H1 (cell line): ENCODE measurements at regions not wholly inside any gene's neighbourhood (a gene's known extent, or its start where the extent isn't known, plus 50 kb on each side); places are given as distances from the start of the nearest gene placed in this dataset.

Experiments
- CTCF ChIA-PET: fragments of 300-600 bp; sonication (Branson Sonifier 250); formaldehyde crosslinking; loops from one replicate; lab custom pipeline; 2021; ENCODE audit not compliant: partially characterized antibody; lab: Charles Lee
- POLR2A ChIA-PET: fragments of 300-600 bp; sonication (Branson Sonifier 250); formaldehyde crosslinking; loops from one replicate; lab custom pipeline; 2021; ENCODE audit warnings: inconsistent platforms; ENCODE audit not compliant: partially characterized antibody; lab: Charles Lee
- DNase-seq, 2 experiments: peaks; one replicate each; pipeline versions ENCODE4 v3.0.0 to v3.0.0-alpha.2; 2010 to 2022; ENCODE audit warnings: low spot score in 2 of 2, low read depth in 1 of 2, mixed read lengths in 1 of 2
- FAIRE-seq: peaks from 2 replicates; lab custom pipeline; 2011; peaks lifted over from hg19 to GRCh38; lab: Jason Lieb, UNC
- H2AFZ ChIP-seq: 2 replicates; pipeline ENCODE4 v1.8.1; 2012; ENCODE audit warnings: low read length, inconsistent platforms
- H2AK5ac ChIP-seq: 2 replicates; pipeline ENCODE4 v1.6.1; 2013; ENCODE audit warnings: low read depth, low read length
- H2BK120ac ChIP-seq: replicated peaks from 2 replicates; pipeline ENCODE3; 2013; ENCODE audit warnings: low read depth, low read length, inconsistent platforms
- H2BK12ac ChIP-seq: 2 replicates; pipeline ENCODE4 v1.6.1; 2013; ENCODE audit warnings: low read depth, low read length
- H2BK15ac ChIP-seq: 2 replicates; pipeline ENCODE4 v1.6.1; 2013; ENCODE audit warnings: low read length
- H2BK20ac ChIP-seq: 2 replicates; pipeline ENCODE4 v1.6.1; 2013; ENCODE audit warnings: low read length
- H2BK5ac ChIP-seq: 2 replicates; pipeline ENCODE4 v1.6.1; 2013; ENCODE audit warnings: low read depth, low read length
- H3K14ac ChIP-seq: 2 replicates; pipeline ENCODE4 v1.6.1; 2013; ENCODE audit warnings: inconsistent platforms; ENCODE audit not compliant: insufficient read length
- H3K18ac ChIP-seq: 2 replicates; pipeline ENCODE4 v1.6.1; 2013; ENCODE audit warnings: low read length; ENCODE audit errors: extremely low read depth
- H3K23ac ChIP-seq: 2 replicates; pipeline ENCODE4 v1.6.1; 2013; ENCODE audit warnings: inconsistent platforms; ENCODE audit not compliant: insufficient read length
- H3K23me2 ChIP-seq: 2 replicates; pipeline ENCODE4 v1.6.1; 2013; ENCODE audit warnings: low read depth, low read length
- H3K27ac ChIP-seq: 2 replicates; pipeline ENCODE4 v1.6.1; 2011; ENCODE audit warnings: low read depth, low read length, inconsistent platforms
- H3K27me3 ChIP-seq, 4 experiments: replicated peaks in 1 of 4; 1 replicate in 1 of 4; 2 replicates in 3 of 4; pipeline versions ENCODE4 v1.6.1 to v1.8.1; 2011 to 2013; ENCODE audit warnings: low read length in 3 of 4, mild to moderate bottlenecking in 3 of 4, inconsistent platforms in 2 of 4, mixed read lengths in 2 of 4, moderate library complexity in 1 of 4; ENCODE audit not compliant: control insufficient read depth in 3 of 4, insufficient read depth in 3 of 4; ENCODE audit errors: extremely low read depth in 1 of 4
- H3K36me3 ChIP-seq, 4 experiments: 2 replicates each; pipeline versions ENCODE4 v1.6.1 to v1.8.1; 2011 to 2013; ENCODE audit warnings: mild to moderate bottlenecking in 4 of 4, low read length in 3 of 4, moderate library complexity in 2 of 4, control low read depth in 1 of 4, inconsistent platforms in 1 of 4; ENCODE audit not compliant: insufficient read depth in 4 of 4, control insufficient read depth in 2 of 4
- H3K4ac ChIP-seq: replicated peaks from 2 replicates; pipeline ENCODE3; 2013; ENCODE audit warnings: low read length, low read depth, mixed read lengths, inconsistent platforms; ENCODE audit not compliant: insufficient read length
- H3K4me1 ChIP-seq, 4 experiments: replicated peaks in 1 of 4; 1 replicate in 1 of 4; 2 replicates in 3 of 4; pipeline versions ENCODE4 v1.6.1 to v1.8.1; 2011 to 2013; ENCODE audit warnings: low read length in 3 of 4, inconsistent platforms in 2 of 4, mixed read lengths in 1 of 4; ENCODE audit not compliant: insufficient read depth in 4 of 4, control insufficient read depth in 3 of 4
- H3K4me2 ChIP-seq, 2 experiments: 2 replicates each; pipeline versions ENCODE4 v1.6.1 to v1.8.1; 2011 to 2013; ENCODE audit warnings: low read depth in 2 of 2, low read length in 2 of 2, control low read depth in 1 of 2, inconsistent platforms in 1 of 2, mild to moderate bottlenecking in 1 of 2; ENCODE audit not compliant: insufficient read depth in 1 of 2
- H3K4me3 ChIP-seq, 4 experiments: fragments of 200-600, 300-600 bp in 1 of 4; sonication (generic), shearing (Covaris generic), sonication (Bioruptor Twin) in 1 of 4; 2 replicates each; pipeline versions ENCODE4 v1.5.1 to v1.8.1; 2011 to 2016; ENCODE audit warnings: low read length in 4 of 4, low read depth in 3 of 4, control low read depth in 2 of 4, inconsistent platforms in 2 of 4, mild to moderate bottlenecking in 2 of 4, mixed read lengths in 1 of 4, moderate library complexity in 1 of 4; ENCODE audit not compliant: insufficient read depth in 2 of 4; ENCODE audit errors: extremely low read depth in 1 of 4
- H3K56ac ChIP-seq: replicated peaks from 2 replicates; pipeline ENCODE3; 2013; ENCODE audit warnings: low read depth, mild to moderate bottlenecking, mixed read lengths, low read length, inconsistent platforms; ENCODE audit not compliant: insufficient read length
- H3K79me1 ChIP-seq: 2 replicates; pipeline ENCODE4 v1.6.1; 2013; ENCODE audit warnings: low read depth, low read length, control low read depth
- H3K79me2 ChIP-seq, 2 experiments: 2 replicates each; pipeline versions ENCODE4 v1.6.1 to v1.8.1; 2012 to 2013; ENCODE audit warnings: low read length in 2 of 2, mild to moderate bottlenecking in 2 of 2, inconsistent platforms in 1 of 2; ENCODE audit not compliant: insufficient read depth in 2 of 2, control insufficient read depth in 1 of 2
- H3K9ac ChIP-seq, 4 experiments: replicated peaks in 1 of 4; 1 replicate in 1 of 4; 2 replicates in 3 of 4; pipeline versions ENCODE4 v1.6.1 to v1.8.1; 2011 to 2013; ENCODE audit warnings: low read depth in 3 of 4, low read length in 3 of 4, control low read depth in 2 of 4, mild to moderate bottlenecking in 2 of 4, moderate library complexity in 2 of 4, inconsistent platforms in 1 of 4; ENCODE audit errors: extremely low read depth in 1 of 4
- H3K9me3 ChIP-seq, 2 experiments: 2 replicates each; pipeline versions ENCODE4 v1.6.1 to v1.8.1; 2012 to 2013; ENCODE audit warnings: mild to moderate bottlenecking in 2 of 2, moderate library complexity in 2 of 2, control low read depth in 1 of 2, inconsistent platforms in 1 of 2, low read depth in 1 of 2, low read length in 1 of 2, mixed read lengths in 1 of 2; ENCODE audit not compliant: insufficient read depth in 2 of 2
- H4K20me1 ChIP-seq, 2 experiments: replicated peaks in 1 of 2; 2 replicates each; pipeline versions ENCODE3 to v1.8.1; 2011 to 2013; ENCODE audit warnings: inconsistent platforms in 2 of 2, low read length in 2 of 2, mild to moderate bottlenecking in 1 of 2; ENCODE audit not compliant: insufficient read depth in 2 of 2, control insufficient read depth in 1 of 2
- H4K5ac ChIP-seq: 2 replicates; pipeline ENCODE4 v1.6.1; 2013; ENCODE audit warnings: low read length, low read depth, mixed read lengths, inconsistent platforms; ENCODE audit not compliant: insufficient read length
- H4K8ac ChIP-seq: 2 replicates; pipeline ENCODE4 v1.8.0; 2013; ENCODE audit warnings: mild to moderate bottlenecking, moderate library complexity, low read length, inconsistent platforms; ENCODE audit not compliant: insufficient read depth; ENCODE audit errors: extremely low read depth
- H4K91ac ChIP-seq: replicated peaks from 2 replicates; pipeline ENCODE3; 2013; ENCODE audit warnings: low read length, mixed read lengths, inconsistent platforms; ENCODE audit not compliant: insufficient read length
- ASH2L ChIP-seq: fragments of 200-600, 300-600 bp; sonication (generic); IDR thresholded peaks from one replicate; pipeline ENCODE4 v1.7.1; 2017; ENCODE audit warnings: low read length
- EP300 ChIP-seq, 2 experiments: IDR thresholded peaks; 1 replicate in 1 of 2; 2 replicates in 1 of 2; pipeline ENCODE4 v1.6.1; 2011 to 2012; ENCODE audit warnings: low read depth in 2 of 2, low read length in 2 of 2, mild to moderate bottlenecking in 2 of 2, borderline replicate concordance in 1 of 2, inconsistent platforms in 1 of 2, moderate library complexity in 1 of 2
- EZH2 ChIP-seq: fragments of 200-600 bp; sonication (generic); IDR thresholded peaks from 2 replicates; pipeline ENCODE4 v1.7.1; 2012; ENCODE audit warnings: low read depth, mild to moderate bottlenecking, moderate library complexity, low read length, inconsistent platforms; ENCODE audit not compliant: severe bottlenecking
- HDAC2 ChIP-seq, 2 experiments: fragments of 300-600 bp in 1 of 2; sonication (generic) in 1 of 2; IDR thresholded peaks; 2 replicates each; pipeline ENCODE4 v1.6.1; 2011 to 2012; ENCODE audit warnings: low read depth in 2 of 2, low read length in 2 of 2, mild to moderate bottlenecking in 2 of 2, moderate library complexity in 2 of 2, borderline replicate concordance in 1 of 2, inconsistent platforms in 1 of 2
- HDAC6 ChIP-seq: IDR thresholded peaks from one replicate; pipeline ENCODE4 v1.7.1; 2012; ENCODE audit warnings: low read depth, mild to moderate bottlenecking, inconsistent platforms, low read length, moderate library complexity
- JUND ChIP-seq: IDR thresholded peaks from 2 replicates; pipeline ENCODE4 v1.6.1; 2011; ENCODE audit warnings: mild to moderate bottlenecking, improper control_type of control experiment, low read length
- MAX ChIP-seq: IDR thresholded peaks from 2 replicates; pipeline ENCODE4 v1.6.1; 2012; ENCODE audit warnings: inconsistent platforms
- NANOG ChIP-seq: IDR thresholded peaks from 2 replicates; pipeline ENCODE4 v1.6.1; 2011; ENCODE audit warnings: low read length, low read depth, mild to moderate bottlenecking, inconsistent platforms; ENCODE audit not compliant: insufficient read depth, poor library complexity, severe bottlenecking
- RNF2 ChIP-seq: fragments of 200-900, 300-1000 bp; sonication (generic); IDR thresholded peaks from 2 replicates; pipeline ENCODE4 v1.7.1; 2016; ENCODE audit warnings: borderline replicate concordance, low read depth, mild to moderate bottlenecking, antibody characterized with exemption, low read length; ENCODE audit not compliant: poor library complexity, severe bottlenecking; ENCODE audit errors: missing control alignments
- SP4 ChIP-seq: IDR thresholded peaks from 2 replicates; pipeline ENCODE4 v1.6.1; 2012; ENCODE audit warnings: low read length, inconsistent platforms
- ZNF274 ChIP-seq: IDR thresholded peaks from 2 replicates; pipeline ENCODE4 v1.7.0; 2012; ENCODE audit warnings: low read length, borderline replicate concordance; ENCODE audit errors: extremely low read depth
- whole genome bisulfite sequencing, 2 experiments: shearing (Covaris generic) in 1 of 2; methylation state at CpG; one replicate each; pipeline versions ENCODE4 v1.1.6 to v1.1.7; 2013 to 2015; ENCODE audit warnings: low lambda C conversion rate in 2 of 2, mixed read lengths in 2 of 2, inconsistent platforms in 1 of 2, low coverage in 1 of 2, missing lambda C conversion rate in 1 of 2; ENCODE audit not compliant: insufficient replicate concordance in 2 of 2, insufficient coverage in 1 of 2, insufficient read length in 1 of 2; ENCODE audit errors: extremely low coverage in 1 of 2, missing lambda C conversion rate in 1 of 2; 5-methylcytosine and 5-hydroxymethylcytosine counted together

- no peak overlapping the region for H2BK15ac ChIP-seq
- WGBS, 2 experiments, result 88% methylated on average over 4 of the region's 11 CpGs; no CpG with 5 or more reads in 1 of the 2 experiments
- H3K14ac ChIP-seq, result no peak overlapping the region
- CTCF ChIA-PET, result no interaction called here
- no peaks in the 10 kb centered on the region for H3K9me3 ChIP-seq
- no peak overlapping the region for H3K27ac ChIP-seq
- no peak overlapping the region for H4K8ac ChIP-seq
- H3K27me3 ChIP-seq, result no peaks in the 10 kb centered on the region
- H3K4ac ChIP-seq, result no peak overlapping the region
- no peak overlapping the region for H4K5ac ChIP-seq
- DNase-seq, result no peak
- H2AK5ac ChIP-seq, result no peak overlapping the region
- no peak overlapping the region for H2AFZ ChIP-seq
- H3K56ac ChIP-seq, result no peak overlapping the region
- POLR2A ChIA-PET, result no interaction called here
- no peak overlapping the region for H3K9ac ChIP-seq
- H3K36me3 ChIP-seq, result no peaks in the 10 kb centered on the region
- H3K4me1 ChIP-seq, result no peaks in the 10 kb centered on the region
- H3K18ac ChIP-seq, result no peak overlapping the region
- H2BK5ac ChIP-seq, result no peak overlapping the region
- no peak overlapping the region for H2BK120ac ChIP-seq
- FAIRE-seq, result no peak
- H3K79me2 ChIP-seq, result no peaks in the 10 kb centered on the region
- no peak overlapping the region for H3K4me2 ChIP-seq
- no peak overlapping the region for H2BK12ac ChIP-seq
- no peak overlapping the region for H4K91ac ChIP-seq
- H3K23me2 ChIP-seq, result no peaks in the 10 kb centered on the region
- no peaks in the 10 kb centered on the region for H4K20me1 ChIP-seq
- H3K4me3 ChIP-seq, result no peak overlapping the region
- no peak overlapping the region for H2BK20ac ChIP-seq
- H3K79me1 ChIP-seq, result no peaks in the 10 kb centered on the region
- H3K23ac ChIP-seq, result no peak overlapping the region
- TF ChIP-seq SP4 (no peak), JUND (no peak), NANOG (no peak), HDAC2 (IDR thresholded peaks at IDR 0.05; ENCODE audit: borderline replicate concordance in 1 of 2, low read depth in 2 of 2, low read length in 2 of 2) (no peak), RNF2 (no peak), ASH2L (no peak), EP300 (IDR thresholded peaks at IDR 0.05; ENCODE audit: borderline replicate concordance in 1 of 2, low read depth in 2 of 2, low read length in 2 of 2) (no peak), ZNF274 (no peak), EZH2 (no peak), MAX (no peak), HDAC6 (no peak)
These were observed 302.4 kb downstream of the FAM47B start for GRCh38 chrX:35244796-35245508.
